Activated CD4-positive, alpha-beta T cell treated with anti-CD3 and anti-CD28 coated beads for 36 hours (primary cell): ENCODE measurements at regions not wholly inside any gene's neighbourhood (a gene's known extent, or its start where the extent isn't known, plus 50 kb on each side); places are given as distances from the start of the nearest gene placed in this dataset.
"Not testable (repeated sequence)": the region's sequence is repeated elsewhere in the genome, so short reads cannot be mapped to it uniquely, and the experiment has no call there.

Experiments used
- ATAC-seq: fragments of 200-7000 bp; cut with Tn5 transposase; one replicate; pipeline ENCODE4 v1.10.0; 2021; ENCODE audit warnings: mild to moderate bottlenecking, moderate library complexity
- CTCF ChIA-PET: fragments of 350-600 bp; sonication (Branson Sonifier 250); formaldehyde crosslinking; loops from one replicate; lab custom pipeline; 2021; ENCODE audit warnings: antibody characterized with exemption; lab: Charles Lee
- POLR2A ChIA-PET: fragments of 350-600 bp; sonication (Branson Sonifier 250); formaldehyde crosslinking; loops from one replicate; lab custom pipeline; 2021; ENCODE audit warnings: antibody characterized with exemption, inconsistent platforms; lab: Charles Lee
- DNase-seq: peaks from one replicate; pipeline ENCODE4 v3.0.0-alpha.2; 2020
- H3K27ac Mint-ChIP-seq: one replicate; pipeline ENCODE4 v1.8.0; 2021; ENCODE audit warnings: mixed read lengths
- H3K27me3 Mint-ChIP-seq: one replicate; pipeline ENCODE4 v1.8.0; 2021; ENCODE audit warnings: mixed read lengths
- H3K36me3 Mint-ChIP-seq: one replicate; pipeline ENCODE4 v1.8.0; 2021; ENCODE audit warnings: low read depth, mixed read lengths
- H3K4me1 Mint-ChIP-seq: one replicate; pipeline ENCODE4 v1.8.0; 2021; ENCODE audit warnings: mixed read lengths
- H3K4me3 Mint-ChIP-seq: one replicate; pipeline ENCODE4 v1.8.0; 2021; ENCODE audit warnings: mild to moderate bottlenecking, moderate library complexity, mixed read lengths
- H3K9me3 Mint-ChIP-seq: one replicate; pipeline ENCODE4 v1.8.0; 2021; ENCODE audit warnings: low read depth, mixed read lengths
- intact Hi-C, 2 experiments: fragments of 100-400 bp; cut with DNase I in 1 of 2; cut with micrococcal nuclease in 1 of 2; formaldehyde crosslinking; loops; one replicate each; pipeline versions ENCODE4 v1.14.2 to v1.15.1; 2022 to 2024; cut with DNase I, micrococcal nuclease

GRCh38 chr3:43236008-43236407 lies 50.3 kb upstream of the SNRK start:
- intact Hi-C loops: no loop called here
- Mint-ChIP-seq H3K36me3 (no peaks in the 10 kb centered on the region), H3K9me3 (no peaks in the 10 kb centered on the region), H3K27ac (no peak overlapping the region), H3K4me1 (peaks cover 23% of the 10 kb centered on the region), H3K27me3 (no peaks in the 10 kb centered on the region), H3K4me3 (no peak overlapping the region)
- ChIA-PET POLR2A (no interaction called here), CTCF (no interaction called here)
- peak; percentile 75 for ATAC-seq
- no peak for DNase-seq

- peaks cover 16% of the 10 kb centered on the region for H3K4me1 Mint-ChIP-seq
- no peak overlapping the region for H3K27ac Mint-ChIP-seq
- H3K4me3 Mint-ChIP-seq: no peak overlapping the region
- H3K9me3 Mint-ChIP-seq: no peaks in the 10 kb centered on the region
- H3K36me3 Mint-ChIP-seq: no peaks in the 10 kb centered on the region
- CTCF ChIA-PET: interaction anchor here (1.1 to 1.4 kb wide), 2 partner anchors 9 to 10 kb away, joined by 3 to 6 read pairs; no protein-coding TSS in a partner anchor
- ATAC-seq (no peak), DNase-seq (no peak)
- POLR2A ChIA-PET: no interaction called here
- intact Hi-C loops: no loop called here
- no peaks in the 10 kb centered on the region for H3K27me3 Mint-ChIP-seq
Measured at GRCh38 chr3:43233062-43233461, 53.3 kb upstream of the SNRK start.

- Mint-ChIP-seq H3K27me3 (no peaks in the 10 kb centered on the region), H3K36me3 (peaks cover 4% of the 10 kb centered on the region), H3K27ac (no peak overlapping the region), H3K4me1 (peaks cover 13% of the 10 kb centered on the region), H3K9me3 (peaks cover 14% of the 10 kb centered on the region), H3K4me3 (no peak overlapping the region)
- ATAC-seq: no peak
- POLR2A ChIA-PET: interaction anchor here (0.6 kb wide), 1 partner anchor 231 kb away, joined by 5 read pairs; no protein-coding TSS in a partner anchor
- no peak for DNase-seq
- CTCF ChIA-PET: interaction anchor here (0.7 to 1.5 kb wide), 2 partner anchors 10 to 69 kb away, joined by 3 read pairs; no protein-coding TSS in a partner anchor
- intact Hi-C loops: no loop called here
Measured at GRCh38 chr3:43231276-43232000, 54.9 kb upstream of the SNRK start.

GRCh38 chr3:43229865-43230264 lies 56.5 kb upstream of the SNRK start:
- H3K4me3 Mint-ChIP-seq, DNase-seq, ATAC-seq, H3K36me3 Mint-ChIP-seq, CTCF ChIA-PET, H3K27me3 Mint-ChIP-seq, intact Hi-C loops, H3K27ac Mint-ChIP-seq, POLR2A ChIA-PET: not testable (repeated sequence)
- H3K4me1 Mint-ChIP-seq: peaks cover 13% of the 10 kb centered on the region
- peaks cover 14% of the 10 kb centered on the region for H3K9me3 Mint-ChIP-seq

- not testable (repeated sequence) for H3K27me3 Mint-ChIP-seq
Measured at GRCh38 chr3:43227685-43228084, 58.7 kb upstream of the SNRK start.

GRCh38 chr3:43224405-43225073 lies 61.8 kb upstream of the SNRK start:
- ChIA-PET POLR2A (no interaction called here), CTCF (interaction anchor here (0.6 to 1.8 kb wide), 4 partner anchors 22 to 154 kb away, joined by 3 to 9 read pairs (median 6); no protein-coding TSS in a partner anchor)
- DNase-seq (peak; percentile 22), ATAC-seq (peak; percentile 30)
- Mint-ChIP-seq H3K27me3 (no peaks in the 10 kb centered on the region), H3K27ac (no peak overlapping the region), H3K4me1 (peaks cover 48% of the 10 kb centered on the region), H3K36me3 (peaks cover 4% of the 10 kb centered on the region), H3K4me3 (no peak overlapping the region), H3K9me3 (peaks cover 14% of the 10 kb centered on the region)
- intact Hi-C loops: no loop called here

More at GRCh38 chr3:43227685-43228084, 58.7 kb upstream of the SNRK start:
- POLR2A ChIA-PET, ATAC-seq, CTCF ChIA-PET, H3K27ac Mint-ChIP-seq, DNase-seq, intact Hi-C loops, H3K36me3 Mint-ChIP-seq, H3K4me3 Mint-ChIP-seq: not testable (repeated sequence)
- H3K4me1 Mint-ChIP-seq: peaks cover 24% of the 10 kb centered on the region
- H3K9me3 Mint-ChIP-seq: peaks cover 14% of the 10 kb centered on the region

GRCh38 chr3:43223670-43224364 lies 62.5 kb upstream of the SNRK start:
- Mint-ChIP-seq H3K4me3 (no peak overlapping the region), H3K4me1 (peaks cover 50% of the 10 kb centered on the region), H3K27ac (no peak overlapping the region), H3K9me3 (peaks cover 14% of the 10 kb centered on the region), H3K36me3 (peaks cover 4% of the 10 kb centered on the region), H3K27me3 (no peaks in the 10 kb centered on the region)
- intact Hi-C loops: loop anchor here (1.0 to 2.0 kb wide), 3 partner anchors 154 to 281 kb away; no protein-coding TSS in a partner anchor
- ChIA-PET POLR2A (no interaction called here), CTCF (interaction anchor here (0.6 to 1.8 kb wide), 11 partner anchors 9 to 280 kb away, joined by 3 to 9 read pairs (median 4); no protein-coding TSS in a partner anchor)
- ATAC-seq (peak; percentile 23), DNase-seq (no peak)

- Mint-ChIP-seq H3K9me3 (peaks cover 9% of the 10 kb centered on the region), H3K4me3 (no peak overlapping the region), H3K27ac (no peak overlapping the region), H3K4me1 (peaks cover 60% of the 10 kb centered on the region), H3K36me3 (peaks cover 4% of the 10 kb centered on the region), H3K27me3 (no peaks in the 10 kb centered on the region)
- ChIA-PET POLR2A (no interaction called here), CTCF (interaction anchor here (1.2 to 1.8 kb wide), 2 partner anchors 11 to 281 kb away, joined by 4 to 6 read pairs; no protein-coding TSS in a partner anchor)
- intact Hi-C loops: loop anchor here (2.0 kb wide), 2 partner anchors 280 to 282 kb away; no protein-coding TSS in a partner anchor
- DNase-seq (peak; percentile 15), ATAC-seq (no peak)
Measured at GRCh38 chr3:43222590-43222989, 63.8 kb upstream of the SNRK start.

GRCh38 chr3:43221076-43221475 lies 65.3 kb upstream of the SNRK start:
- Mint-ChIP-seq H3K9me3 (no peaks in the 10 kb centered on the region), H3K36me3 (no peaks in the 10 kb centered on the region), H3K4me1 (peaks cover 72% of the 10 kb centered on the region), H3K27ac (no peak overlapping the region), H3K4me3 (no peak overlapping the region), H3K27me3 (no peaks in the 10 kb centered on the region)
- ChIA-PET CTCF (no interaction called here), POLR2A (no interaction called here)
- intact Hi-C loops: no loop called here
- ATAC-seq (no peak), DNase-seq (no peak)

- H3K36me3 Mint-ChIP-seq: no peaks in the 10 kb centered on the region
- no peak overlapping the region for H3K4me3 Mint-ChIP-seq
- H3K27ac Mint-ChIP-seq: no peak overlapping the region
- peaks cover 74% of the 10 kb centered on the region for H3K4me1 Mint-ChIP-seq
- intact Hi-C loops: no loop called here
- ChIA-PET CTCF (interaction anchor here (0.6 to 1.0 kb wide), 2 partner anchors 97 to 281 kb away, joined by 3 read pairs; no protein-coding TSS in a partner anchor), POLR2A (no interaction called here)
- ATAC-seq (no peak), DNase-seq (no peak)
- H3K9me3 Mint-ChIP-seq: no peaks in the 10 kb centered on the region
- no peaks in the 10 kb centered on the region for H3K27me3 Mint-ChIP-seq
Measured at GRCh38 chr3:43219616-43220015, 66.7 kb upstream of the SNRK start.

- ChIA-PET POLR2A (no interaction called here), CTCF (interaction anchor here (0.6 kb wide), 1 partner anchor 97 kb away, joined by 3 read pairs; no protein-coding TSS in a partner anchor)
- no peaks in the 10 kb centered on the region for H3K9me3 Mint-ChIP-seq
- ATAC-seq: no peak
- no peaks in the 10 kb centered on the region for H3K27me3 Mint-ChIP-seq
- no peak for DNase-seq
- no peaks in the 10 kb centered on the region for H3K36me3 Mint-ChIP-seq
- H3K27ac Mint-ChIP-seq: no peak overlapping the region
- H3K4me3 Mint-ChIP-seq: no peak overlapping the region
- H3K4me1 Mint-ChIP-seq: peaks cover 68% of the 10 kb centered on the region
- intact Hi-C loops: no loop called here
Measured at GRCh38 chr3:43218921-43219320, 67.4 kb upstream of the SNRK start.
